ENCODE measurements at regions not wholly inside any gene's neighbourhood (a gene's known extent, or its start where the extent isn't known, plus 50 kb on each side); places are given as distances from the start of the nearest gene placed in this dataset.
A peak's percentile ranks its signal among the peaks of the same experiment; 100 is the strongest.

GRCh38 chr22:22425356-22425755, 83.2 kb downstream of the ZNF280B start:
- H3K36me3 Mint-ChIP-seq (ENCODE audit: insufficient read depth in 2 of 2): no peaks in the 10 kb centered on the region
- H3K27ac Mint-ChIP-seq: no peak overlapping the region

DNA sequence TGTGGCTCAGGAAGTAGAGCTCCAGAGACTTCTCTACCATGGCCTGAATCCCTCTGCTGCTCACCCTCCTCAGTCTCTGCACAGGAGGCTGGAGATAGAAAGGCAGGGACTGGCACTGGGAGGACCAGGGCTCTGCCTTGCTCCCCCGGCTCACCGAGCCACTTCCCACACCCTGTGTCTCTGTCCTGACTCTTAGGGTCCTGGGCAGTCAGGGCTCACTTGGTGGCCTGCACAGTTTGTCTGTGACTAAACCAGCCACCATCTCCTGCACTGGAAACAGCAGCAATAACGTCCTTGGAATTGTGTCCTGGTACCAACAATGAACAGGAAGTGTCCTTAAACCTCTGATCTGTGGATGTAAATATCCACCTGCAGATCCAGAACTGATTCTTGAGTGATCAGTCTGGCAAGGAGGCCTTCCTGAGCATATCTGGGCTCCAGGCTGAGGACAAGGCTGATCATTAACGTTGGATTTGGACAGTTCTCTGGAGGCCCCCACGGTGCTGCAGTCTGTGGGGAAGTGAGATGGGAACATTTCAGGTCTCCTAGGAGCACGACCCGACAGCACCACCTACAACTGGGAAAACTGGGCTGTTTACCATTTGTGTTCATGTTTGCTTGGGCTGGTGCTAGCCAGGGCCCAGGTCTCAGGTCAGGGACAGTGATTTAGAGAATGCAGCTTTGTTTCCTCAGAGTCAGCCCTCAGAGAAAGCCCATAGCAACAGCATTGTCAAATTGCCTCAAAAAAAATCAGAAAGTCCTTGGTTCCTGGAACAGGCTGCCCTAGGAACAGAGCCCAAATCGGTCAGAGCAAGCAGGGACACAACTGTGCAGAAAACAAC, 82.5 kb downstream of the ZNF280B start:
- Mint-ChIP-seq H3K27ac (no peak overlapping the region), H3K4me1 (ENCODE audit: low read depth) (no peaks in the 10 kb centered on the region), H3K27me3 (ENCODE audit: low read depth) (peaks cover 18% of the 10 kb centered on the region), H3K36me3 (ENCODE audit: insufficient read depth in 2 of 2) (no peaks in the 10 kb centered on the region), H3K4me3 (no peak overlapping the region), H3K9me3 (no peaks in the 10 kb centered on the region)
- DNase-seq (no peak), ATAC-seq (replicated peaks in 1 of 2) (no peak)

More at GRCh38 chr22:22425356-22425755, 83.2 kb downstream of the ZNF280B start:
- ATAC-seq (replicated peaks in 1 of 2): no peak
- H3K4me1 Mint-ChIP-seq (ENCODE audit: low read depth): no peaks in the 10 kb centered on the region
- no peak overlapping the region for H3K4me3 Mint-ChIP-seq
- peaks cover 19% of the 10 kb centered on the region for H3K27me3 Mint-ChIP-seq (ENCODE audit: low read depth)
- no peak for DNase-seq
- H3K9me3 Mint-ChIP-seq: no peaks in the 10 kb centered on the region

- no peaks in the 10 kb centered on the region for H3K9me3 Mint-ChIP-seq
Measured at GRCh38 chr22:22427542-22428065, 80.9 kb downstream of the ZNF280B start.

GRCh38 chr22:22428222-22429098, 80.1 kb downstream of the ZNF280B start:
- no peak overlapping the region for H3K4me3 Mint-ChIP-seq

More at GRCh38 chr22:22427542-22428065, 80.9 kb downstream of the ZNF280B start:
- DNase-seq (no peak), ATAC-seq (replicated peaks in 1 of 2) (no peak)
- H3K27me3 Mint-ChIP-seq (ENCODE audit: low read depth): peaks cover 12% of the 10 kb centered on the region
- H3K4me1 Mint-ChIP-seq (ENCODE audit: low read depth): no peaks in the 10 kb centered on the region
- H3K36me3 Mint-ChIP-seq (ENCODE audit: insufficient read depth in 2 of 2): no peaks in the 10 kb centered on the region
- H3K27ac Mint-ChIP-seq: no peak overlapping the region
- H3K4me3 Mint-ChIP-seq: no peak overlapping the region

GRCh38 chr22:22429369-22430108, 79.0 kb downstream of the ZNF280B start:
- Mint-ChIP-seq H3K4me3 (no peak overlapping the region), H3K27ac (no peak overlapping the region), H3K9me3 (no peaks in the 10 kb centered on the region), H3K36me3 (ENCODE audit: insufficient read depth in 2 of 2) (no peaks in the 10 kb centered on the region), H3K4me1 (ENCODE audit: low read depth) (no peaks in the 10 kb centered on the region), H3K27me3 (ENCODE audit: low read depth) (peaks cover 13% of the 10 kb centered on the region)
- DNase-seq (no peak), ATAC-seq (replicated peaks in 1 of 2) (no peak)

More at GRCh38 chr22:22428222-22429098, 80.1 kb downstream of the ZNF280B start:
- Mint-ChIP-seq H3K27ac (no peak overlapping the region), H3K9me3 (no peaks in the 10 kb centered on the region), H3K4me1 (ENCODE audit: low read depth) (no peaks in the 10 kb centered on the region), H3K36me3 (ENCODE audit: insufficient read depth in 2 of 2) (no peaks in the 10 kb centered on the region), H3K27me3 (ENCODE audit: low read depth) (peaks cover 12% of the 10 kb centered on the region)
- ATAC-seq (replicated peaks in 1 of 2) (no peak), DNase-seq (no peak)

- no peaks in the 10 kb centered on the region for H3K4me1 Mint-ChIP-seq (ENCODE audit: low read depth)
- no peak for DNase-seq
- no peak for ATAC-seq (replicated peaks in 1 of 2)
- no peaks in the 10 kb centered on the region for H3K36me3 Mint-ChIP-seq (ENCODE audit: insufficient read depth in 2 of 2)
- peaks cover 12% of the 10 kb centered on the region for H3K27me3 Mint-ChIP-seq (ENCODE audit: low read depth)
- H3K9me3 Mint-ChIP-seq: no peaks in the 10 kb centered on the region
- no peak overlapping the region for H3K4me3 Mint-ChIP-seq
- H3K27ac Mint-ChIP-seq: no peak overlapping the region
Measured at GRCh38 chr22:22430111-22430820, 78.3 kb downstream of the ZNF280B start.

DNA sequence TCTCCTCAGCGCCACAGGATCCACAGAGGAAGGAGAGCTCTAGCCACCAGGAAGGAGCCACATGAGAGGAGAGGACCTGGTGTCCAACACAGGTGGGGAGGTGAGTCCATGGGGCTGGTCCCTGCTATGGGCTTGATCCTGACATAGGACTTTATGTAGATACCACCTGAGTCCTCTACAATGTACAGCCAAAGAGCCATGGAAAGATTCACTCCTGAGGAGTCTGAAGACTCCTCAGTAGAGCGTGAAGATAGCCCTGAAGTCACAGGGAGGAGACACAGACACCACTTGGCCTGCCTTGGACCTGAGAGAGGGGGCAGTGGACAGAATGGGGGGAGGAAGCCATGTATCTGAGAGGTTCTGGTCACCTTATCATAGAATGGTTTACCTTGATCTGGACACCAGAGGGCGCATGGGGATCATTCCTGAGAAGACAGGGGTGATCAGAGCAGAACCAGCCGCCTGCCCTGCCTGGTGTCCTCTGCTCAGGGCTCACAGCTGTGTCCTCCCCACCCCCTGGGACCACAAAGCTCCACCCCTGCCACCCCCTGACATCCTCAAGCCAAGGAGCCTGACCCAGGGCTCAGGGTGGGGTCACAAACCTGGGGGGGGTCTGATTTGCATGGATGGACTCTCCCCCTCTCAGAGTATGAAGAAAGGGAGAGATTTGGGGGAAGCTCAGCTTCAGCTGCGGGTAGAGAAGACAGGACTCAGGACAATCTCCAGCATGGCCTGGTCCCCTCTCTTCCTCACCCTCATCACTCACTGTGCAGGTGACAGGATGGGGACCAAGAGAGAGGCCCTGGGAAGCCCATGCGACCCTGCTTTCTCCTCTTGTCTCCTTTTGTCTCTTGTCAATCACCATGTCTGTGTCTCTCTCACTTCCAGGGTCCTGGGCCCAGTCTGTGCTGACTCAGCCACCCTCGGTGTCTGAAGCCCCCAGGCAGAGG, 77.0 kb downstream of the ZNF280B start:
- Mint-ChIP-seq H3K9me3 (no peaks in the 10 kb centered on the region), H3K4me1 (ENCODE audit: low read depth) (no peaks in the 10 kb centered on the region), H3K36me3 (ENCODE audit: insufficient read depth in 2 of 2) (no peaks in the 10 kb centered on the region), H3K27ac (no peak overlapping the region), H3K27me3 (ENCODE audit: low read depth) (peaks cover 10% of the 10 kb centered on the region), H3K4me3 (no peak overlapping the region)
- ATAC-seq (replicated peaks in 1 of 2) (peak; percentile 77 to 82), DNase-seq (peak; percentile 71 to 74)

- ATAC-seq (replicated peaks in 1 of 2): no peak
- H3K9me3 Mint-ChIP-seq: no peaks in the 10 kb centered on the region
- no peaks in the 10 kb centered on the region for H3K36me3 Mint-ChIP-seq (ENCODE audit: insufficient read depth in 2 of 2)
- H3K4me1 Mint-ChIP-seq (ENCODE audit: low read depth): no peaks in the 10 kb centered on the region
- H3K27me3 Mint-ChIP-seq (ENCODE audit: low read depth): peaks cover 10% of the 10 kb centered on the region
- H3K27ac Mint-ChIP-seq: no peak overlapping the region
- no peak for DNase-seq
- H3K4me3 Mint-ChIP-seq: no peak overlapping the region
Measured at GRCh38 chr22:22432479-22432878, 76.1 kb downstream of the ZNF280B start.

- no peak for ATAC-seq (replicated peaks in 1 of 2)
- no peak for DNase-seq
- H3K36me3 Mint-ChIP-seq (ENCODE audit: insufficient read depth in 2 of 2): no peaks in the 10 kb centered on the region
- H3K27ac Mint-ChIP-seq: no peak overlapping the region
- no peaks in the 10 kb centered on the region for H3K9me3 Mint-ChIP-seq
- no peaks in the 10 kb centered on the region for H3K4me1 Mint-ChIP-seq (ENCODE audit: low read depth)
- no peak overlapping the region for H3K4me3 Mint-ChIP-seq
- peaks cover 10% of the 10 kb centered on the region for H3K27me3 Mint-ChIP-seq (ENCODE audit: low read depth)
Measured at GRCh38 chr22:22432937-22433336, 75.6 kb downstream of the ZNF280B start.

GRCh38 chr22:22433770-22434169, 74.8 kb downstream of the ZNF280B start:
- no peak overlapping the region for H3K27ac Mint-ChIP-seq

More at GRCh38 chr22:22433770-22434169, 74.8 kb downstream of the ZNF280B start:
- Mint-ChIP-seq H3K9me3 (no peaks in the 10 kb centered on the region), H3K36me3 (ENCODE audit: insufficient read depth in 2 of 2) (no peaks in the 10 kb centered on the region), H3K4me3 (no peak overlapping the region), H3K27me3 (ENCODE audit: low read depth) (peaks cover 15% of the 10 kb centered on the region), H3K4me1 (ENCODE audit: low read depth) (no peaks in the 10 kb centered on the region)
- DNase-seq (no peak), ATAC-seq (replicated peaks in 1 of 2) (no peak)

All from activated T-cell treated with anti-CD3 and anti-CD28 coated beads, Interleukin-2, amount 50 U/mL, for 72 hours (primary cell).